BE2C (cell line): ENCODE measurements at regions not wholly inside any gene's neighbourhood (a gene's known extent, or its start where the extent isn't known, plus 50 kb on each side); places are given as distances from the start of the nearest gene placed in this dataset.

Source experiments
- DNase-seq: peaks from one replicate; pipeline ENCODE4 v3.0.0-alpha.2; 2020
- H3K27me3 ChIP-seq: fragments of 250-450 bp; sonication (Bioruptor Pico); 2 replicates; pipeline ENCODE4 v1.5.1; 2020; ENCODE audit warnings: mild to moderate bottlenecking
- H3K36me3 ChIP-seq: fragments of 250-450 bp; sonication (Bioruptor Pico); 2 replicates; pipeline ENCODE4 v1.5.1; 2020; ENCODE audit warnings: mild to moderate bottlenecking
- H3K4me1 ChIP-seq: fragments of 250-450 bp; sonication (Bioruptor Pico); 2 replicates; pipeline ENCODE4 v1.5.1; 2020
- H3K4me3 ChIP-seq: 2 replicates; pipeline ENCODE4 v1.5.1; 2011; ENCODE audit warnings: low read depth, low read length
- H3K9me3 ChIP-seq: fragments of 250-450 bp; sonication (Bioruptor Pico); 2 replicates; pipeline ENCODE4 v1.5.1; 2020
- TF ChIP-seq, protein P1 (sequence below): IDR thresholded peaks from 2 replicates; pipeline ENCODE4 v1.5.1; 2012; ENCODE audit warnings: mild to moderate bottlenecking, low read depth, low read length

DNA sequence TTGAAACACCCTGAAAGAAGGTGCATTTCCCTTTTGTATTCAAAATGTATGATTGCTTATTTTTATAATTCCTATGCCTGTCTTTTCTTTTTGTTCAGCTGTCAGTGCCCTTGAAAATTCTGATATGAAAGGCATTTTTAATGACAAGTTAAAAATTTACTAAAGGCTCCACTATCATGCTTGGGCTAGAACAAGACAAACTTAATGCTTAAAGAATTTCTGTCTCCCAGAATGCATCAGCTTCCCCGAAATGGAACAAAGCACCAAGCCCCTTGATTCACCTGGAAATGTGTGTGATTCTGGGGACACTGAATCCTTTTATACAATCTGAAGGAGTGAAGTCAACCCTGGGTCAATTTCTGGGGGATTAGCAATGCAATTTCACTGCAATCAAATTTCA, 457.5 kb downstream of the LMO4 start:
- no peaks in the 10 kb centered on the region; the same call in 1 of the 2 replicates for H3K9me3 ChIP-seq
- no peak for DNase-seq
- no peak overlapping the region for H3K4me3 ChIP-seq
- no peaks in the 10 kb centered on the region for H3K27me3 ChIP-seq
- TF ChIP-seq, protein P1, sequence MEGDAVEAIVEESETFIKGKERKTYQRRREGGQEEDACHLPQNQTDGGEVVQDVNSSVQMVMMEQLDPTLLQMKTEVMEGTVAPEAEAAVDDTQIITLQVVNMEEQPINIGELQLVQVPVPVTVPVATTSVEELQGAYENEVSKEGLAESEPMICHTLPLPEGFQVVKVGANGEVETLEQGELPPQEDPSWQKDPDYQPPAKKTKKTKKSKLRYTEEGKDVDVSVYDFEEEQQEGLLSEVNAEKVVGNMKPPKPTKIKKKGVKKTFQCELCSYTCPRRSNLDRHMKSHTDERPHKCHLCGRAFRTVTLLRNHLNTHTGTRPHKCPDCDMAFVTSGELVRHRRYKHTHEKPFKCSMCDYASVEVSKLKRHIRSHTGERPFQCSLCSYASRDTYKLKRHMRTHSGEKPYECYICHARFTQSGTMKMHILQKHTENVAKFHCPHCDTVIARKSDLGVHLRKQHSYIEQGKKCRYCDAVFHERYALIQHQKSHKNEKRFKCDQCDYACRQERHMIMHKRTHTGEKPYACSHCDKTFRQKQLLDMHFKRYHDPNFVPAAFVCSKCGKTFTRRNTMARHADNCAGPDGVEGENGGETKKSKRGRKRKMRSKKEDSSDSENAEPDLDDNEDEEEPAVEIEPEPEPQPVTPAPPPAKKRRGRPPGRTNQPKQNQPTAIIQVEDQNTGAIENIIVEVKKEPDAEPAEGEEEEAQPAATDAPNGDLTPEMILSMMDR, result no peak
- H3K36me3 ChIP-seq, result no peaks in the 10 kb centered on the region
- H3K4me1 ChIP-seq, result no peaks in the 10 kb centered on the region

DNA sequence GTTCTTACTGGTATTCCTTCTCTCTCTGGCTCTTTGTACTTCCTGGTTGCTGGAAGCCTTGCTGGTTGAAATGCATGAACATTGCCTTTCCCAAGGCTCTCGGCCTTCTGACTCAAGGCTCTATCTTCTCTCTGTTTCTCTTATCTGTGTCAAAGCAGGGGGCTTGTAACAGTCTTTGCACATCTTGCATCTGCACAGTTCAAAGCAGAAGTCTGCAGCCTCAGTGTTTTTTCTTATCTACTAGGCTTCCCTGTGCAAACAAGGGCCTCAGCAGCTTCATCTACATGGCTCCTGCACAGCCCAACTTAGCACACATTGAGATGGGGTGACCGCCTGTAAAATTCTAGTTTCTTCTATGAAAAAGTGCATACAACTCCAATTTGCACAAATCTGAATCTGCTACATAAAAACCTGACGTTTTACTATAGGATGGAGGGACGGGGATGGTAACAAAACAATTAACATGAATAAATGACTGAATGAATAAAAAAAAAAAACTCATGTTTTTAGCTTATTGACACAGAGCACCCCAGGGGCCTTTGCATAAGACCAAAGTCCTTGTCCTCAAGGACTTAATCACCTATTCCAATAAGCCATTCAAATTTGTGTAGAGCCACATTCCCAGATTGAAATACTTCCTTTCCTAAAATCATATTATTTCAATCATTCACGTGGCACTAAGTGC, 458.3 kb downstream of the LMO4 start:
- TF ChIP-seq, protein P1, result no peak

DNA sequence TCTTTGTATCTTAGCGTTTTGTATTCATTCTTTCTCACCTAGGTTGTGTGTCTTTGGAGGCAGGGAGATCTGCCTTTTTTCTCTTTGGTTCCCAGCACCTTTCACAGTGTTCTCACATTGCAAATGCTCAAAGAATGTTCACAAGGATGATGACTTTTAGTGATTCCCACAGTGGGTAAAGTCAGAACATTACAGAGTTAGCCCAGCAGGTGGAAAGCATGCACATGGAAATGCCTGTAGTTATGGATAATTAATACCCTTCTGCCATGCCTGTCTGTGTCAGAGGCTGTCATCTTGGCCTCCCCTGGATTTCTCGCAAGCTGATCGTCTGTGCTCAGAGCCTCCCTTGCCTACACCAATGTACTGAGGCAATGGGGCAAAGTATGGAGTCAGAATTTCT, 458.9 kb downstream of the LMO4 start:
- Histone ChIP-seq H3K27me3 (no peaks in the 10 kb centered on the region), H3K4me1 (no peaks in the 10 kb centered on the region), H3K4me3 (no peak overlapping the region), H3K9me3 (no peaks in the 10 kb centered on the region; the same call in 1 of the 2 replicates), H3K36me3 (no peaks in the 10 kb centered on the region)
- TF ChIP-seq, protein P1, result no peak
- no peak for DNase-seq

More for the DNA sequence above, 458.3 kb downstream of the LMO4 start:
- Histone ChIP-seq H3K4me3 (no peak overlapping the region), H3K27me3 (no peaks in the 10 kb centered on the region), H3K4me1 (no peaks in the 10 kb centered on the region), H3K36me3 (no peaks in the 10 kb centered on the region), H3K9me3 (no peaks in the 10 kb centered on the region; the same call in 1 of the 2 replicates)
- DNase-seq, result no peak

DNA sequence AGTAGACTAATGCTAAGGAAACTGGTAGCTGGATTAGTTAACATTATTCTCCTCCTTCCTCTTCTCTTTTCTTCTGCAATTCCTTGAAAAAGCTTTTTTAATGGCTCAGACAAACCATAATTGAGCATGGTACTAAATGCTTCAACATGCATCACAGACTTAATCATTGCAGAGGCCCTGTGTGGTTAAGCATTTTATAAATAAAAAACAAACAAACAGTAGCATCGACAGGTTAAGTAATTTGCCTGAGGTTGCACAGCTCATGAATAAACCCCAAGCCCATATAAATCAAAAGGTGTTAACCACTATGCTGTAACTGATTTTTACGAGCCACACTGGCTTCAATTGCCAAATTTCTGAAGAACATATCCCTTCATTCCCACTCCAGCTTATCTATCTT, 462.1 kb downstream of the LMO4 start:
- Histone ChIP-seq H3K36me3 (no peaks in the 10 kb centered on the region), H3K9me3 (no peaks in the 10 kb centered on the region), H3K27me3 (no peaks in the 10 kb centered on the region), H3K4me1 (no peaks in the 10 kb centered on the region), H3K4me3 (no peak overlapping the region)
- no peak for DNase-seq
- TF ChIP-seq, protein P1, result no peak

DNA sequence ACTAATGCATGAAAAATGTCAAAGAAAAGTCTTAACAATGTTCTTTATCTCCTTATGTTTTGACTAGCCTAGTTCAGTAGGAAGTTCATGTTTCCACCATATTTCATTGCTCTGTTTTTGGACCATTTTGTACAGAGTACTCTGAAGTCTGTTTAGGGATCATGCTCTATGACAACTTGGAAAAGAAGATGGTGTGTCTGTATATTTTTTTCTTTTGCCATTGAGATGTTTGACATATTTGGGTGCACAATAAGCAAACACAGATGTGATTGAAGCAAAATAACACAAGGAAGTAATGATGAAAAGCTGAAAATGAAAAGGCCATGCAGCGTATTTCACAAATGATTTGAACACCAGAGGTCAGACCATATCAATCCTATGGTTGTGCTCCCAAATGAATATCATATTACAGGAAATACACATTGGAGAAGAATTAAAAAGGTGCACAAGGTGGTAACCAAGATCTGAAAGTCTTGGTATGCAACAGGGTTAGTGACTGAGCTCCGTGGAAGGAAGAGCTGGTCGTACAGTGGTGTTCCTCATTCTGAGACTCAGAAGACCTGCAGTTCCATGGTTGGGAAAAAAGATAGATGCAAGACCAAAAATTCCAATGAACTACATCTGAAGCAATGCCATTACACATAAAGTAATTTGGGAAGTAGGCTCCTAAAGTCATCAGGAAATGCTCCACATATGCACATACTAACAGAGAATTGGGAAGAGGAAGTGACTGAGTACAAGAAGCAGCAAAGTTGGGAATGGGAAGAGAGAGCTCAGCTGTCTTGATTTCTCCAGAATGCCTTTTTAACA, 463.5 kb downstream of the LMO4 start:
- no peaks in the 10 kb centered on the region for H3K4me1 ChIP-seq
- DNase-seq, result no peak
- no peaks in the 10 kb centered on the region for H3K36me3 ChIP-seq
- no peaks in the 10 kb centered on the region for H3K27me3 ChIP-seq
- TF ChIP-seq, protein P1, result no peak
- no peaks in the 10 kb centered on the region for H3K9me3 ChIP-seq
- no peak overlapping the region for H3K4me3 ChIP-seq
